Pancreas (tissue), 10 donors: ENCODE measurements at regions not wholly inside any gene's neighbourhood (a gene's known extent, or its start where the extent isn't known, plus 50 kb on each side); places are given as distances from the start of the nearest gene placed in this dataset.

Experiments
- ATAC-seq, 4 donors: fragments of 200-7000 bp; cut with Tn5 transposase; one replicate each; pipeline versions ENCODE4 v1.8.0 to v1.9.1; 2020; ENCODE audit warnings: mild to moderate bottlenecking in 4 of 4, moderate library complexity in 4 of 4
- DNase-seq, 6 donors: peaks; one replicate each; pipeline ENCODE4 v3.0.0-alpha.2; 2020
- FAIRE-seq: peaks from 2 replicates; lab custom pipeline; 2012; peaks lifted over from hg19 to GRCh38; lab: Jason Lieb, UNC
- H3K27ac ChIP-seq, 4 donors: fragments of 200-600 bp; sonication (generic); 1 replicate in 3 of 4; 2 replicates in 1 of 4; pipeline versions ENCODE4 v1.5.0 to v1.8.0; 2020
- H3K27me3 ChIP-seq, 4 donors: fragments of 200-600 bp; one replicate each; pipeline ENCODE4 v1.8.0; 2021
- H3K36me3 ChIP-seq, 3 donors: fragments of 200-600 bp; sonication (generic) in 1 of 3; one replicate each; pipeline versions ENCODE4 v1.5.0 to v1.8.0; 2020 to 2021
- H3K4me1 ChIP-seq, 3 donors: fragments of 200-600 bp; one replicate each; pipeline ENCODE4 v1.8.0; 2021
- H3K4me3 ChIP-seq, 4 donors: fragments of 200-600 bp; sonication (generic) in 2 of 4; one replicate each; pipeline versions ENCODE4 v1.5.0 to v1.8.0; 2020 to 2021
- H3K9me3 ChIP-seq, 4 donors: fragments of 200-600 bp; one replicate each; pipeline ENCODE4 v1.8.0; 2021
- CTCF ChIP-seq, 4 donors: fragments of 200-600 bp; sonication (generic) in 3 of 4; IDR thresholded peaks; one replicate each; pipeline versions ENCODE4 v1.5.0 to v1.8.0; 2021; ENCODE audit warnings: antibody characterized with exemption in 4 of 4
- WGBS, 2 donors: extraction: QIAGEN DNeasy Blood & Tissue Kit; methylation state at CpG; one replicate each; pipeline ENCODE4 v1.1.7; 2013; 5-methylcytosine and 5-hydroxymethylcytosine counted together
- intact Hi-C, 3 donors: fragments of 100-400 bp; cut with DNase I; formaldehyde crosslinking; loops; one replicate each; pipeline versions ENCODE4 v1.11.1 to v1.14.2; 2022
- donor health status: healthy with polysubstance abuse.
- donor health status: DM: no; HTN: no; CAD: no; lungs with moderate emphysema.
- donor health status: DM: no; HTN: no; CAD: no.
- donor health status: control.
- donor health status: control.
- donor health status: Bipolar disorder and iron deficiency.
- donor health status: DM: yes; HTN: yes; CAD: no.
- donor health status: DM: no; HTN: no; CAD: no.
- donor health status: DM: no; HTN: no; CAD: no.
- donor health status: DM: yes; HTN: yes; CAD: no.

DNA sequence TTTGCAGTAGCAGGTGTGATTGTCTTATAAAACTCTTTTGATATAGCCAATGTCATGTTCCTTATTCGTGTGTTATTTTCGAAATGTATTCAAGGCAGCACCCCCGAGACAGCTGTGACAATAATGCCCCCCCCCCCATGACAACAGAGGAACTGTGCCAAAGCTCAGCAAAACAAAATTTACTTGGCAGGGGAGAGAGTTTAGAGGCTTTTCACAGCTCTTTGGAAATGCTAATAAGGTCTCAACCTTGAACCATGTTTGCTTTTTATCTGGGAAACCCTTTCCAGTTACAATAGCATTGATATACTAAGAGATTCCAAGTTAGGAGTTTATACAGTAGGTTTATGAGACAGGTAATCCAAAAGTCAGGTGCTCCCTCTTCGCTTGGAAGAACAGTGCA, 56.4 kb upstream of the USP44 start:
- H3K4me1 ChIP-seq, result peaks cover 11 to 45% (median 34%) of the 10 kb centered on the region in 3 donors
- no peak for FAIRE-seq
- DNase-seq, result peak in 3 of 6 donors; percentile 56 to 71 (median 63)
- no peaks in the 10 kb centered on the region for H3K27me3 ChIP-seq
- intact Hi-C loops, result no loop called here
- no peaks in the 10 kb centered on the region for H3K9me3 ChIP-seq
- H3K27ac ChIP-seq, result peak overlapping the region; percentile 72 to 91 (median 84)
- WGBS, 2 donors, result 6 to 10% methylated on average over 4 of the region's 4 CpGs
- peak; percentile 64 to 76 (median 72) for ATAC-seq
- H3K4me3 ChIP-seq, result peak overlapping the region in 1 of 4 donors; percentile 11
- no peaks in the 10 kb centered on the region for H3K36me3 ChIP-seq
- TF ChIP-seq CTCF (IDR thresholded peaks at IDR 0.05), result no peak

DNA sequence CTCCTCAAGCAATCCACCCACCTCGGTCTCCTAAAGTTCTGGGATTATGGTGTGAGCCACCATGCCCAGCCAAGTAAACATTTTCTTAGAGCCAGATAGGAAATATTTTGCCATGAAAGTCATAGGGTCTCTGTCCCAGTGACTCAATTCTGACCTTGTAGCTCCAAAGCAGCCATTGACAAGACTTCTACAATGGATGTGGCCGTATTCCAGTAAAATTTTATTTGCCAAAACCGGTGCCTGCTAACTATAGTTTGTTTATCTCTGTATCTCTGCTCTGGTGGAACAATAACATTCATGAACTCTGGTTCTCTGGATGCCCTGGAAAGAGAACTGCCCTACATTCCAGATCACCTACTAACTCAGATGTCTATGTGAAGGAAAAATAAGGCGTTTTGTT, 54.6 kb upstream of the USP44 start:
- intact Hi-C loops, result no loop called here
- no peak for FAIRE-seq
- Histone ChIP-seq H3K9me3 (no peaks in the 10 kb centered on the region), H3K4me1 (peaks cover 11 to 34% (median 19%) of the 10 kb centered on the region in 3 donors), H3K27me3 (no peaks in the 10 kb centered on the region), H3K36me3 (no peaks in the 10 kb centered on the region), H3K27ac (peak overlapping the region in 3 of 4 donors; percentile 9 to 90 (median 63)), H3K4me3 (no peak overlapping the region)
- TF ChIP-seq CTCF (IDR thresholded peaks at IDR 0.05), result no peak
- ATAC-seq, result peak; percentile 29 to 54 (median 50)
- 12 to 14% methylated on average over 4 of the region's 4 CpGs for WGBS, 2 donors
- DNase-seq, result peak in 2 of 6 donors; percentile 51 to 65

GRCh38 chr12:95605087-95605486, 53.8 kb upstream of the USP44 start:
- H3K4me1 ChIP-seq, result peaks cover 11 to 29% (median 18%) of the 10 kb centered on the region in 3 donors
- intact Hi-C loops, result no loop called here
- H3K9me3 ChIP-seq, result no peaks in the 10 kb centered on the region
- H3K27me3 ChIP-seq, result no peaks in the 10 kb centered on the region
- no peaks in the 10 kb centered on the region for H3K36me3 ChIP-seq
- no peak for DNase-seq
- H3K4me3 ChIP-seq, result no peak overlapping the region
- H3K27ac ChIP-seq, result peak overlapping the region in 2 of 4 donors; percentile 63 to 90
- WGBS, 2 donors, result 61 to 63% methylated on average over 2 of the region's 2 CpGs
- no peak for TF ChIP-seq CTCF (IDR thresholded peaks at IDR 0.05)
- ATAC-seq, result no peak
- no peak for FAIRE-seq

GRCh38 chr12:95603351-95604145, 52.3 kb upstream of the USP44 start:
- Histone ChIP-seq H3K27me3 (no peaks in the 10 kb centered on the region), H3K36me3 (no peaks in the 10 kb centered on the region), H3K27ac (no peak overlapping the region), H3K4me1 (peaks cover 11 to 27% (median 18%) of the 10 kb centered on the region in 3 donors), H3K4me3 (no peak overlapping the region), H3K9me3 (no peaks in the 10 kb centered on the region)
- intact Hi-C loops, result no loop called here
- WGBS, 2 donors, result 82 to 84% methylated on average over 5 of the region's 5 CpGs
- ATAC-seq (no peak), DNase-seq (no peak), FAIRE-seq (no peak)
- TF ChIP-seq CTCF (IDR thresholded peaks at IDR 0.05), result no peak
